HFFc6 (cell line): ENCODE measurements at regions not wholly inside any gene's neighbourhood (a gene's known extent, or its start where the extent isn't known, plus 50 kb on each side); places are given as distances from the start of the nearest gene placed in this dataset.

Experiments used
- DNase-seq: peaks from one replicate; pipeline ENCODE4 v3.0.0-alpha.2; 2018
- H3K27ac Mint-ChIP-seq: 2 replicates; pipeline ENCODE4 v1.8.0; 2020; ENCODE audit warnings: mild to moderate bottlenecking, mixed read lengths
- H3K27me3 Mint-ChIP-seq: 2 replicates; pipeline ENCODE4 v1.8.0; 2021; ENCODE audit warnings: mild to moderate bottlenecking, moderate library complexity, mixed read lengths; ENCODE audit not compliant: insufficient read depth
- H3K36me3 Mint-ChIP-seq: 2 replicates; pipeline ENCODE4 v1.8.0; 2021; ENCODE audit warnings: low read depth, mixed read lengths
- H3K4me1 Mint-ChIP-seq: 2 replicates; pipeline ENCODE4 v1.8.0; 2020; ENCODE audit warnings: low read depth, mixed read lengths
- H3K4me3 Mint-ChIP-seq: 2 replicates; pipeline ENCODE4 v1.8.0; 2020; ENCODE audit warnings: mild to moderate bottlenecking, moderate library complexity, mixed read lengths
- H3K9me3 Mint-ChIP-seq: 2 replicates; pipeline ENCODE4 v1.8.0; 2020; ENCODE audit warnings: mild to moderate bottlenecking, mixed read lengths
- TF ChIP-seq, protein P1 (sequence below): fragments of 200-600 bp; sonication (generic); IDR thresholded peaks from 2 replicates; pipeline ENCODE4 v1.5.0; 2021; ENCODE audit warnings: antibody characterized with exemption, mild to moderate bottlenecking

DNA sequence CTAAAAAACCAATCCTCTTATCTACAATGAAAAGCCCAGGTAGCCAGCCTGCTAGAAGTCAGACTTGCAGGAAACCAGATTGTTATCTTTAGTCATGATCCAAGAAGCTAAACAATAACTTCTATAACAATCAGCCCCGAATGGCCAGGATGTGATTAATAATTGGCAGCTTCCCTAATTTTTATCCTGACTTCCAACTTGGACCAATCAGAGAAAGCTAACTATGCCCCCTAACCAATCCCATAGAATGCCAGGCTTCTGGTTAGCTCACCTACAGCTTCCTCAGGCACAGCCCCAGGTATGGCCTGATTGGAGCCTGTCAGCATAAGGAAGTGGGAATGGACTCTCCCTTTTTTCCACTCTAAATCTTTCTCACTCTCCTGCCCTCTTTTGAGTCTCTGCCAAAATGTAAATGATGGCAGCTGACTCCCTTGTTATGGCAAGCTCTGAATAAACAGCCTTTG, 394.9 kb downstream of the DLEU7 start:
- Mint-ChIP-seq H3K4me1 (no peaks in the 10 kb centered on the region), H3K27ac (no peak overlapping the region), H3K36me3 (no peaks in the 10 kb centered on the region), H3K27me3 (peaks cover 10% of the 10 kb centered on the region), H3K9me3 (no peaks in the 10 kb centered on the region), H3K4me3 (no peak overlapping the region)
- DNase-seq: no peak
- TF ChIP-seq, protein P1, sequence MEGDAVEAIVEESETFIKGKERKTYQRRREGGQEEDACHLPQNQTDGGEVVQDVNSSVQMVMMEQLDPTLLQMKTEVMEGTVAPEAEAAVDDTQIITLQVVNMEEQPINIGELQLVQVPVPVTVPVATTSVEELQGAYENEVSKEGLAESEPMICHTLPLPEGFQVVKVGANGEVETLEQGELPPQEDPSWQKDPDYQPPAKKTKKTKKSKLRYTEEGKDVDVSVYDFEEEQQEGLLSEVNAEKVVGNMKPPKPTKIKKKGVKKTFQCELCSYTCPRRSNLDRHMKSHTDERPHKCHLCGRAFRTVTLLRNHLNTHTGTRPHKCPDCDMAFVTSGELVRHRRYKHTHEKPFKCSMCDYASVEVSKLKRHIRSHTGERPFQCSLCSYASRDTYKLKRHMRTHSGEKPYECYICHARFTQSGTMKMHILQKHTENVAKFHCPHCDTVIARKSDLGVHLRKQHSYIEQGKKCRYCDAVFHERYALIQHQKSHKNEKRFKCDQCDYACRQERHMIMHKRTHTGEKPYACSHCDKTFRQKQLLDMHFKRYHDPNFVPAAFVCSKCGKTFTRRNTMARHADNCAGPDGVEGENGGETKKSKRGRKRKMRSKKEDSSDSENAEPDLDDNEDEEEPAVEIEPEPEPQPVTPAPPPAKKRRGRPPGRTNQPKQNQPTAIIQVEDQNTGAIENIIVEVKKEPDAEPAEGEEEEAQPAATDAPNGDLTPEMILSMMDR: no peak

DNA sequence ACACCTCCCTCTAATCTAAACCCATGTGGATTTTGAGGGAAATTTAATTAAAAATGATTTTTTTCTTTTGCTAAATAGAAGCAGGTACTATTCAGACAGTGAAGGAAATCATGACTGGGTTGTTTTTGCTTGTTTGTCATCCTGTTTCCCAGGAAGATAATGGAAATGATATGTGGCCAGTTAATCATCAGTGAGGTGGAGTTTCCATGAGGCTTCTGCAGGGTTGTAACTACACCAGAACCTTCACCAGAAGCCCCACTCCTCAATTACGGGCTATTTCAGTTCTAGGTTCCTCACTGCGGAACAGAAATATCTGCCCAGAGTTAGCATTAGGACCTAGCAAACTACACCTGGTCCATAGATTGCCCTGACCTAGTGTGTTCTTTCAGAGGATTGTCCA, 394.0 kb downstream of the DLEU7 start:
- Mint-ChIP-seq H3K4me3 (no peak overlapping the region), H3K27ac (no peak overlapping the region)

DNA sequence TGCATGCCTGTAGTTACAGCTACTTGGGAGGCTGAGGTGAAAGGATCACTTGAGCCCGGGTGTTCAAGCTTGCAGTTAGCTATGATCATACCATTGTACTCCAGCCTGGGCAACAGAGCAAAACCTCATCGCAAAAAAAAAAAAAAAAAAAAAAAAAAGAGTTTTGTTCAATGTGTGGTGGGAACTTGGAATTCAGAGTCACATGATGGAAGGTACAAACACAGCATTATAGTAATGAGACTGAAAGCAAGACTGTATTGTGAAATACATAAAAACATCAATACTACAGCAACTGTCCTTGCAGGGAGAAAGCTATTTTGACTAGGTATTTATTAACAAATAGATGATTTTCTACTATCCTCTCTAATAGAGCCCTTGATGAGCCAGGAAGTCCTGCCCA, 393.2 kb downstream of the DLEU7 start:
- H3K4me3 Mint-ChIP-seq: no peak overlapping the region
- no peaks in the 10 kb centered on the region for H3K4me1 Mint-ChIP-seq
- peaks cover 10% of the 10 kb centered on the region for H3K27me3 Mint-ChIP-seq
- H3K9me3 Mint-ChIP-seq: no peaks in the 10 kb centered on the region
- H3K36me3 Mint-ChIP-seq: no peaks in the 10 kb centered on the region
- TF ChIP-seq, protein P1: no peak
- DNase-seq: no peak
- H3K27ac Mint-ChIP-seq: no peak overlapping the region

More for the DNA sequence above, 394.0 kb downstream of the DLEU7 start:
- DNase-seq: no peak
- H3K4me1 Mint-ChIP-seq: no peaks in the 10 kb centered on the region
- peaks cover 10% of the 10 kb centered on the region for H3K27me3 Mint-ChIP-seq
- H3K36me3 Mint-ChIP-seq: no peaks in the 10 kb centered on the region
- TF ChIP-seq, protein P1: no peak
- no peaks in the 10 kb centered on the region for H3K9me3 Mint-ChIP-seq

DNA sequence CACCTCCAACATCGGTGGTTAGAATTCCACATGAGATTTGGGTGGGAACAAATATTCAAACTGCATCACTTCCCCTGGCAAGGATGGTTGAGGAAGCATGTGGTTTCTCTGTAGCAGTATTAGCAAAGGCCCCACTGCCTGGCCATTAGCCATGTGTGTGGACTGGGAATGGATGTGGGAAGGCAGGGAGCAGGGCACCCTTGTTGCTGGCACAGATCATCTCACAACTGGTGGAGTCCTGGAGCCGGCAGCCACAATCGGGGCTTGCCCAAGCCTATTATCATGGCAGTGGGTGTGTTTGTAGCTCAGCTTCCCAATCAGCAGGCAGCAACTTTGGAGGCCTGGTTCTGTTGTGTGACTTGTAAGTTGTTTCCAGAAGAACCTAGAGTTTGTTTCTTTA, 391.9 kb downstream of the DLEU7 start:
- H3K27me3 Mint-ChIP-seq: peaks cover 10% of the 10 kb centered on the region
- H3K9me3 Mint-ChIP-seq: no peaks in the 10 kb centered on the region
- TF ChIP-seq, protein P1: no peak
- no peak overlapping the region for H3K4me3 Mint-ChIP-seq
- H3K27ac Mint-ChIP-seq: no peak overlapping the region
- no peak for DNase-seq
- H3K36me3 Mint-ChIP-seq: no peaks in the 10 kb centered on the region
- H3K4me1 Mint-ChIP-seq: no peaks in the 10 kb centered on the region

DNA sequence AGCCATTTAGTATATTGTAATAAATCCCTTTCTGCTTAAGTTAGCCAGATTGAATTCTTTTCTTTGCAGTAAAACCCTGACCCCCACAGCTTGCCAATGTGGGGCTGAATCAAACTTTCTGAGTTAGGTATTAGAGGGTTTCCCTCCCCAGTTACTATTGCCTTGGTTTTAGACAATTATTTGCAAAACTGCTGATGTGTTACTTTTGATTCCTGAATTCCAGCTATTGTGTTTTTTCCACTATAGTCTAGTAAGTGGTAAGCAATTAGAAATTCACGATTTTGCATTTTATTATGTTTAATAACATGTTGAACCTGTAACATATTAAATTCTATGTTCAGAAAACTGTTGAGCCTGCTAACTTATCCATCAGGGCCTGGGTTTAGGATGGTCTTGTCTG, 391.5 kb downstream of the DLEU7 start:
- Mint-ChIP-seq H3K9me3 (no peaks in the 10 kb centered on the region), H3K4me1 (no peaks in the 10 kb centered on the region), H3K4me3 (no peak overlapping the region), H3K27ac (no peak overlapping the region), H3K27me3 (peaks cover 11% of the 10 kb centered on the region), H3K36me3 (no peaks in the 10 kb centered on the region)
- TF ChIP-seq, protein P1: no peak
- DNase-seq: no peak

DNA sequence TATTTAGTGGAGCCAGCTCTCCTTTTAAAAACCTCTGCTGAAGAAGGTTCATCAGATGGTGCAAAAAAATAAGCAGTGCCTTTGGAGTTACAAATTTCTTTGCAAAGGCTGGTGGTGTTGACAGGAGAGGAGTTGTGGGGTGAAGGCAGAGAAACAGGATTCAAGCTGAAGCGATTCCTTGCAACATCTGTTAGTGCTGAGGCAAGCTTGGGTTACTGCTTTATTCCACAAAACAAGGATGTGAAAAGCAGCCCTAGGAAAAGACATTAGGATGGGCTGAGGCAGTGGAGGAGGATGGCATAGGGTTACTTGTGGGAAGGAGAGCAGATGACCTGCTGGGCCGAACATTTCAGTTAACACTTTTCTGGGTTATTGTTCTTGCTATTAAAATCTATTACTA, 390.7 kb downstream of the DLEU7 start:
- no peak for DNase-seq
- H3K4me3 Mint-ChIP-seq: no peak overlapping the region
- H3K36me3 Mint-ChIP-seq: no peaks in the 10 kb centered on the region
- H3K9me3 Mint-ChIP-seq: no peaks in the 10 kb centered on the region
- peaks cover 19% of the 10 kb centered on the region for H3K27me3 Mint-ChIP-seq
- no peaks in the 10 kb centered on the region for H3K4me1 Mint-ChIP-seq
- TF ChIP-seq, protein P1: no peak
- no peak overlapping the region for H3K27ac Mint-ChIP-seq
